ENCODE measurements at regions not wholly inside any gene's neighbourhood (a gene's known extent, or its start where the extent isn't known, plus 50 kb on each side); places are given as distances from the start of the nearest gene placed in this dataset.
A peak's percentile ranks its signal among the peaks of the same experiment; 100 is the strongest.
"Not testable (repeated sequence)": the region's sequence is repeated elsewhere in the genome, so short reads cannot be mapped to it uniquely, and the experiment has no call there.

DNA sequence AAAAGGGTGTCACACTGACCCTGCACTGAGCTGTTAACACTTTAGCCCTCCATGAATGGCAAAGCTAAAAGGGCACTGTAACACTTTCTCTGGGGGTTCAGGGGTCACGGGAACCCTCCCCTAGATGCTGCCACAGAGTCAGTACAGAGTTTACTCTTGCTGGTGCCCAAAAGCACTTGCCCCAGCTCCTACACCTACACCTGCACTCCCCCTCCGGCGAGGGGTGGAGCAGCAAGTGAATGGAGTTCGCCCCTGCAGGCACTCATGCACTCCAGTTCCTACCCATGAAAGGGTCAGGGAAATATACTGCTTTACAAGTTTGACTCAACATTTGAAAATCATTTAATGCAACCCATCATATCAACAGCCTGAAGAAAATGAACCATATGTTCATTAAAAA lies 355.7 kb upstream of the SPATA31A3 start:
- not testable (repeated sequence) for H3K27ac Mint-ChIP-seq (ENCODE audit: unreplicated experiment); H3K9me3 Mint-ChIP-seq (ENCODE audit: unreplicated experiment); H3K4me1 Mint-ChIP-seq (ENCODE audit: unreplicated experiment); H3K27me3 Mint-ChIP-seq (ENCODE audit: unreplicated experiment); H3K4me3 Mint-ChIP-seq (ENCODE audit: unreplicated experiment); H3K36me3 Mint-ChIP-seq (ENCODE audit: unreplicated experiment)
- DNase-seq (ENCODE audit: extremely low spot score, unreplicated experiment) = peak; percentile 0

DNA sequence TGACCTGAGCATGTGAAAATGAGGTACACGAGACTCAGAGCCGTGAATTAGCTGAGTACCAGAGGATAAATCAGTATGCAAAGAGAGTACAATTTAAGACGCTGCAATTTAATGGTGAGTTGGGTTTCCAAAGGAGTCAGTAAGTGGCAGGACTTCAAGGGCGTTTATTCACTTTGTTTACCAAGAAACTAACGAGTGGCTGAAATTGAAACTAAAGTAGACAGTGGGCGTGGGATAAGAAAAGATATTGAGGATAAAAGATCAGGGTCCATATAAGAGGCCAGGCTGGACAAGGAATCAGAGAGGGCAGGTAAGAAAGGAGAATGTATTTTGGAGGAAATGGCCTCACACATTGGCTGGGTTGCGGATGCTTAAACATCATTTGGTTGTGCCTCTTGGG lies 346.9 kb upstream of the SPATA31A3 start:
- not testable (repeated sequence) for H3K27me3 Mint-ChIP-seq (ENCODE audit: unreplicated experiment); DNase-seq (ENCODE audit: extremely low spot score, unreplicated experiment); H3K4me1 Mint-ChIP-seq (ENCODE audit: unreplicated experiment); H3K27ac Mint-ChIP-seq (ENCODE audit: unreplicated experiment); H3K4me3 Mint-ChIP-seq (ENCODE audit: unreplicated experiment); H3K36me3 Mint-ChIP-seq (ENCODE audit: unreplicated experiment); H3K9me3 Mint-ChIP-seq (ENCODE audit: unreplicated experiment)

DNA sequence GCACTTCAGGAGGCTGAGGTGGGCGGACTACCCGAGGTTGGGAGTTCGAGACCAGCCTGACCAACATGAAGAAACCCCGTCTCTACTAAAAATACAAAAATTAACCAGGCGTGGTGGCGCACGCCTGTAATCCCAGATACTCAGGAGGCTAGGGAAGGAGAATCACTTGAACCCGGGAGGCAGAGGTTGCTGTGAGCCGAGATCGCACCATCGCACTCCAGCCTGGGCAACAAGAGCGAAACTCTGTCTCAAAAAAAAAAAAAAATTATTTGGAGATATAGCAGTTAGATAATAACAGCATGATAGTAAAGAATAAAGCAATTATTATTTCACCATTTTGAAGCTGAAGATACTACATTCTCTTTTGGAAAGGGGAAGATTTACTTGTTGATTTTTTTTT lies 345.9 kb upstream of the SPATA31A3 start:
- not testable (repeated sequence) for H3K4me1 Mint-ChIP-seq (ENCODE audit: unreplicated experiment); H3K9me3 Mint-ChIP-seq (ENCODE audit: unreplicated experiment); H3K27ac Mint-ChIP-seq (ENCODE audit: unreplicated experiment); H3K4me3 Mint-ChIP-seq (ENCODE audit: unreplicated experiment); H3K36me3 Mint-ChIP-seq (ENCODE audit: unreplicated experiment); H3K27me3 Mint-ChIP-seq (ENCODE audit: unreplicated experiment)
- peak; percentile 57 for DNase-seq (ENCODE audit: extremely low spot score, unreplicated experiment)

DNA sequence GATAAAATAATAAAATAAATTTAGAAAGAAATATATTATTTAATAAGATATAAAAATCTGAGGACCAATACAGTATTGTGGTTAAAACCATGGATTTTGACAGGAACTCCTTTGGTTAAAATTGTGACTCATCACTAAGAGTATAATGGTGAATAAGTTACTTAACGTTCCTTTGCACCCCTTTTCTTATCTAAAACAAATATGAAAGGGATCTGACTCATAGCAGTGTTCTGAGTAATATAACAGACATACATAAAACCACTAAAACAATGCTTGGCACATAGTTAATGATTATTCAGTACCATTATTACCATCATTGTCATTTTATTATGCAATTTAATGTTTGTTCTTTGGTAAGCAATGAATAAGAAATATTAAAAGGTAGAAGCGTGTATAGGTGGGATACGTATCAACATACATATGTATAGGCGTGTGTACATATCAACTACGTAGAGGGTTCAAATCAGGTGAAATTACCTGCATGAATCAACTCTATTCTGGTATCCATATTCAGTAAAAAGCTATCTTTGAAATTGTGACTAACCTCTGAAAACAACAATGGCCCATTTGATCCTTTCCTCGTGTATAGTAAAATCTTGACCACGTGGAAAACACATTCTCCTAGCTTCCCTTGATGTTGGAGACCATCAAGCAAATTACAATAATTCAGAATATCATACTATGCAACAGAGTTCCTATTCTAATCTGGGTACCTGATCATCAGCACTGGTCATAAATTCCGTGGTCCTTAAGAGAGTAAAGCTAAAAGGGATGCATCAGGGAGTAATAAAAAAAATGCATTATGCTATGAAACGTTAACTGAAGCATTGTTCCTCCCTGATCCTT lies 342.6 kb upstream of the SPATA31A3 start:
- H3K4me1 Mint-ChIP-seq (ENCODE audit: unreplicated experiment); H3K4me3 Mint-ChIP-seq (ENCODE audit: unreplicated experiment); H3K36me3 Mint-ChIP-seq (ENCODE audit: unreplicated experiment); H3K27ac Mint-ChIP-seq (ENCODE audit: unreplicated experiment); H3K27me3 Mint-ChIP-seq (ENCODE audit: unreplicated experiment); H3K9me3 Mint-ChIP-seq (ENCODE audit: unreplicated experiment); DNase-seq (ENCODE audit: extremely low spot score, unreplicated experiment): not testable (repeated sequence)

DNA sequence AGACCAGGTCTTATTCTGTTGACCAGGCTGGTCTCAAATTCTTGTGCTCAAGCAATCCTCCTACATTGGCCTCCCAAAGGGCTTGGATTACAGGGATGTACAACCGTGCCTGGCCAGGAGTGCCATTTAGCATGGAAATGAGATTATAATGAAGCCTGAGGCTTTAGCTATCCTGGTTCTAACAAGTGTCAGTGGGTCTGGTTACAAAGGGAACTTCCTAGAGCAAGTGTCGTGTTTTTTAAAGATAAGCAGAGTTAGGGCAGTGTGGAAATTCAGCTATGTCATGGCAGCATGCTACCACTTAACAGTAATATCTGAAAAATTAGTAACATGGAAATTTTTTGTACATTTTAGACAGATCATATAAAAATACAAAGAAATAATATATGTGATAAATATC lies 339.3 kb upstream of the SPATA31A3 start:
- H3K36me3 Mint-ChIP-seq (ENCODE audit: unreplicated experiment); H3K4me1 Mint-ChIP-seq (ENCODE audit: unreplicated experiment); H3K27ac Mint-ChIP-seq (ENCODE audit: unreplicated experiment); H3K9me3 Mint-ChIP-seq (ENCODE audit: unreplicated experiment); H3K4me3 Mint-ChIP-seq (ENCODE audit: unreplicated experiment); H3K27me3 Mint-ChIP-seq (ENCODE audit: unreplicated experiment); DNase-seq (ENCODE audit: extremely low spot score, unreplicated experiment): not testable (repeated sequence)

DNA sequence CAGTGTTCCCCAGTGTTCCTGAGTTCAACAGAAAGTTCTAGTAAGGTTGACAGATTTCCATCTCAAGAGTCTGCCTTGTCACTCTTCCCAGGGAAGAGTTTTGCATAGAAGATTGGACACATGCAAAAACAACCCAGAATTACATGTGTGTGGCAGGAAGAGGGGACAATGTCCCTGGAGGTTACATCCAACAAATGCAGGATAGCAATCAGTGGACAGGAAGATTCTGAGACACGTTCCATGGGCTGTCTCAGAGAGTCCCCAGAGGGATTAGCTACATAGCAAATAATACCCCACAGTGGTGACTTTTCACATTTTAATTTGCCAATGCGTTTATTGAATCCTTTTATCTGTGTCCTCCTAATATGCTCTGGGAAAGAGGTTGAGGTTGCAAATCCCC lies 321.1 kb upstream of the SPATA31A3 start:
- not testable (repeated sequence) for H3K4me3 Mint-ChIP-seq (ENCODE audit: unreplicated experiment); H3K4me1 Mint-ChIP-seq (ENCODE audit: unreplicated experiment); H3K27me3 Mint-ChIP-seq (ENCODE audit: unreplicated experiment); H3K36me3 Mint-ChIP-seq (ENCODE audit: unreplicated experiment); H3K9me3 Mint-ChIP-seq (ENCODE audit: unreplicated experiment); DNase-seq (ENCODE audit: extremely low spot score, unreplicated experiment); H3K27ac Mint-ChIP-seq (ENCODE audit: unreplicated experiment)

DNA sequence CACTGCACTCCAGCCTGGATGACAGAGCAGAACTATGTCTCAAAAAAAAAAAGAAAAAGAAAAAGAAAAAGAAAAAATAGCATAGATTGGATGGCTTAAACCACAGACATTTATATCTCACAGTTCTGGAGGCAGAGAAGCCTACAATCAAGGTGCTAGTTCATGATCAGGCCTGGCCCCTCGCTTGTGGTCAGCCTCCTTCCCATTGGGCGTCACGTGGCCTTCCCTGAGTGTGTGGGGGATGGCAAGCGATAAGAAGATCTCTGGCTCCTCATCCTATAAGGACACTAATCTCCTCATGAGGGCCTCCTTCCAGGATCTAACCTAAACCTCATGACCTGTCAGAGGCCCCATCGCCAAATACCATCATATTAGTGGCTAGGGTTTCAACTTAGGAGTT lies 320.2 kb upstream of the SPATA31A3 start:
- not testable (repeated sequence) for H3K4me3 Mint-ChIP-seq (ENCODE audit: unreplicated experiment); H3K9me3 Mint-ChIP-seq (ENCODE audit: unreplicated experiment); H3K27me3 Mint-ChIP-seq (ENCODE audit: unreplicated experiment); H3K27ac Mint-ChIP-seq (ENCODE audit: unreplicated experiment); DNase-seq (ENCODE audit: extremely low spot score, unreplicated experiment); H3K4me1 Mint-ChIP-seq (ENCODE audit: unreplicated experiment); H3K36me3 Mint-ChIP-seq (ENCODE audit: unreplicated experiment)

DNA sequence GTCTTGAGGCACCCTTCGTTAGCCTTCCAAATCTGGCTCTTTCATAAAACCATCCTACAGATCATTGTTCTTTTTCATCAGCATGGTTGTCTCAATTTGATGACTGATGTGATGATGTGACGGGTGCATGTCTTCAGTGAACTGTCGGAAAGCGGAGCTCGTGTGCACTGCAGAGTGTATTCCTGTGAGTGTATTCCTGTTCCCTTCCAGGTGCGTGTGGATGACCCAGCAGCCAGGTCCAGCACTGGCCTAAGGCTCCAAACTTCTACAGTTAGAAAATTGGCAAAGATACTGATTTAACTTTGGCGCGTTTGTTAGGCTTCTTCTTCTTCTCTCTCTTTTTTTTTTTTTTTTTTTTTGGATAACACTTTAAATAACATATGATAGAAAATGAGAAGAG lies 314.8 kb upstream of the SPATA31A3 start:
- H3K27ac Mint-ChIP-seq (ENCODE audit: unreplicated experiment); H3K4me1 Mint-ChIP-seq (ENCODE audit: unreplicated experiment); H3K4me3 Mint-ChIP-seq (ENCODE audit: unreplicated experiment); H3K36me3 Mint-ChIP-seq (ENCODE audit: unreplicated experiment); DNase-seq (ENCODE audit: extremely low spot score, unreplicated experiment); H3K27me3 Mint-ChIP-seq (ENCODE audit: unreplicated experiment); H3K9me3 Mint-ChIP-seq (ENCODE audit: unreplicated experiment): not testable (repeated sequence)

DNA sequence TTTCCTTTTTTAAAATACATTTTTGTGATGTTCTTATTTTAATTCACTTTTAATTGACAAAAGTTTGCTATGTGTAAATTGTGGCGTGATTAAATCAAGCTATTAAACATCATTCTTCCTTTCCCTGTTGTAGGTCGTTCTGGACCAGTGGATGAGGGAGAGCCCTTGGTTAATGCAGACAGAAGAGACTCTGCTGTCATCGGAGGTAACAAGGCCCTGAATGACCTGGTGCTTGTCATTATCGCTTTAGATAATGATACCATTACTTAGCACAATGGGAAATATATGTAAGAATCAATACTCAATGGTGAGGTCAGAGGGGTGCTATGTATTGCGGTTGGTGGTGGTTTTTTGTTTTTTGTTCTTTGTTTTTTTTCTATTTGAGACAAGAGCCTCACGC lies 296.4 kb upstream of the SPATA31A3 start:
- not testable (repeated sequence) for H3K27me3 Mint-ChIP-seq (ENCODE audit: unreplicated experiment); H3K9me3 Mint-ChIP-seq (ENCODE audit: unreplicated experiment); H3K4me1 Mint-ChIP-seq (ENCODE audit: unreplicated experiment); H3K27ac Mint-ChIP-seq (ENCODE audit: unreplicated experiment); H3K4me3 Mint-ChIP-seq (ENCODE audit: unreplicated experiment); DNase-seq (ENCODE audit: extremely low spot score, unreplicated experiment); H3K36me3 Mint-ChIP-seq (ENCODE audit: unreplicated experiment)

DNA sequence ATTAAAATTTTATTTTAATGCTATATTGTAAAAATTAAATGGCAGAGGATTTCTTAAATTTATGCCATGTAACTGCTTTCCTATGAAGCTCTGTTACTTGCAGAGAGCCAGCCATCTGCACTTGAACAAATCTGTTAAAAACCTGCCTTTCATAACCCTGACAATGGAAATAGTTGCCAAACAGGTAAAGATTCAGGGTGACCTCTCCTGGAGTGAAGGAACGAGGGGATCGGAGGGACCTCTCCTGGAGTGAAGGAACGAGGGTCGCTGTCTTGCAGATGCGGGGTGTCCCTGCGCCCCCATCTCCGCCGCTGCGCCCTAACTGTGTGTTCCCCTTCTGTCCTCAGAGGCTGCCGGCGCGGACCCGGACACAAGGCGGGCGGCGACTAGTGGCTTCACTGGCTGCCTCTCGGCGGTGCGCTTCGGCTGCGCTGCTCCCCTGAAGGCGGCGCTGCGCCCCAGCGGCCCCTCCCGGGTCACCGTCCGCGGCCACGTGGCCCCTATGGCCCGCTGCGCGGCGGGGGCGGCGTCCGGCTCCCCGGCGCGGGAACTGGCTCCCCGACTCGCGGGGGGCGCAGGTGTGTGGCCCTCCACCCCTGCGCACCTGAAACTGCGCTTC lies 295.9 kb upstream of the SPATA31A3 start:
- not testable (repeated sequence) for H3K27me3 Mint-ChIP-seq (ENCODE audit: unreplicated experiment); H3K36me3 Mint-ChIP-seq (ENCODE audit: unreplicated experiment); DNase-seq (ENCODE audit: extremely low spot score, unreplicated experiment); H3K9me3 Mint-ChIP-seq (ENCODE audit: unreplicated experiment); H3K27ac Mint-ChIP-seq (ENCODE audit: unreplicated experiment); H3K4me1 Mint-ChIP-seq (ENCODE audit: unreplicated experiment); H3K4me3 Mint-ChIP-seq (ENCODE audit: unreplicated experiment)

DNA sequence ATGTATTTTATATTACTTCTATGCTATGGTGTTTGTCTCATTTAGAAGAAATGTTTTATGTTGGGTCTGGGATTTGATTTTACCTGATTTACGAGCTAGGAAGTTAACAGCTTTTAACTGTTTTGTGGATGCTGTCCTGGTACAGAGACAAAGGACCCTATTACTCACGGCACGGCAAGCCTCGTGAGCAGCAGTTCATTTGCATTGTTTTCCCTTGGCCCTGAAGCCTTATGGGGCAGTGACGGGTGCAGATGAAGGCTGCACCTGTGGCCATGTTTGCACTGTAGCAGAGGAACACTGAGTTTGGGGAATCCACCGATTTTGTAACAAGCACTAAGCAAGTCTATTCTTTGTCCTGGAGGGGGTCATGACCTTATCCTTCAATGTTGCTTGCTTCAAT lies 291.9 kb upstream of the SPATA31A3 start:
- not testable (repeated sequence) for H3K9me3 Mint-ChIP-seq (ENCODE audit: unreplicated experiment); H3K27ac Mint-ChIP-seq (ENCODE audit: unreplicated experiment); H3K4me3 Mint-ChIP-seq (ENCODE audit: unreplicated experiment); H3K27me3 Mint-ChIP-seq (ENCODE audit: unreplicated experiment); H3K4me1 Mint-ChIP-seq (ENCODE audit: unreplicated experiment); H3K36me3 Mint-ChIP-seq (ENCODE audit: unreplicated experiment); DNase-seq (ENCODE audit: extremely low spot score, unreplicated experiment)

DNA sequence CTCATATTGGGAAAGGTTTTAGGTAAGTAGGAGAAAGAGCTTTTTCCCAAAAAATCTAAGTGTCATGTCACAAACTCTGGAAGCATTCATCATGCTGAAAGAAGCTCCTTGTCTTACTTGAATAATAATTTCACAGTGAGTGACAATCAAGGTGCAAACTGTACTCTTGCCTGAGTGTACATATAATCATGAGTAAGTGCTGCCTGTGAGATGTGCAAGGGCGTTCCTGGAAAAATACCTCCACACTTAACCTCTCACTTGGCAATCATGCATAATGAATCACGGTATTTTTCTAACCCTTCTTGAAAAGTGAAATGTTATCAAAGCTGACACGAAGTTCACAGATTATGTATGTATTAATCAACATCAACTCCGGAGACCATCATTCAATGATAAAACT lies 289.2 kb upstream of the SPATA31A3 start:
- H3K36me3 Mint-ChIP-seq (ENCODE audit: unreplicated experiment); H3K27me3 Mint-ChIP-seq (ENCODE audit: unreplicated experiment); H3K9me3 Mint-ChIP-seq (ENCODE audit: unreplicated experiment); H3K4me1 Mint-ChIP-seq (ENCODE audit: unreplicated experiment); H3K4me3 Mint-ChIP-seq (ENCODE audit: unreplicated experiment); DNase-seq (ENCODE audit: extremely low spot score, unreplicated experiment); H3K27ac Mint-ChIP-seq (ENCODE audit: unreplicated experiment): not testable (repeated sequence)
